Bronchial epithelial cell (primary cell): ENCODE measurements at regions not wholly inside any gene's neighbourhood (a gene's known extent, or its start where the extent isn't known, plus 50 kb on each side); places are given as distances from the start of the nearest gene placed in this dataset.
"Not testable (repeated sequence)": the region's sequence is repeated elsewhere in the genome, so short reads cannot be mapped to it uniquely, and the experiment has no call there.

Source experiments
- DNase-seq: peaks from one replicate; pipeline ENCODE4 v3.0.0-alpha.2; 2010; ENCODE audit warnings: low read depth
- FAIRE-seq: peaks from 2 replicates; lab custom pipeline; 2011; peaks lifted over from hg19 to GRCh38; lab: Jason Lieb, UNC
- H3K27me3 ChIP-seq: 2 replicates; pipeline ENCODE4 v1.5.1; 2011; ENCODE audit warnings: low read length; ENCODE audit not compliant: control insufficient read depth, insufficient read depth
- H3K36me3 ChIP-seq: 2 replicates; pipeline ENCODE4 v1.5.1; 2011; ENCODE audit warnings: low read length; ENCODE audit not compliant: control insufficient read depth, insufficient read depth
- H3K4me3 ChIP-seq: 2 replicates; pipeline ENCODE4 v1.5.1; 2011; ENCODE audit warnings: mild to moderate bottlenecking, low read depth, low read length, control low read depth
- TF ChIP-seq, protein P1 (sequence below): IDR thresholded peaks from 2 replicates; pipeline ENCODE4 v1.5.1; 2011; ENCODE audit warnings: mild to moderate bottlenecking, moderate library complexity, low read length, control low read depth, inconsistent platforms; ENCODE audit not compliant: insufficient read depth, severe bottlenecking

DNA sequence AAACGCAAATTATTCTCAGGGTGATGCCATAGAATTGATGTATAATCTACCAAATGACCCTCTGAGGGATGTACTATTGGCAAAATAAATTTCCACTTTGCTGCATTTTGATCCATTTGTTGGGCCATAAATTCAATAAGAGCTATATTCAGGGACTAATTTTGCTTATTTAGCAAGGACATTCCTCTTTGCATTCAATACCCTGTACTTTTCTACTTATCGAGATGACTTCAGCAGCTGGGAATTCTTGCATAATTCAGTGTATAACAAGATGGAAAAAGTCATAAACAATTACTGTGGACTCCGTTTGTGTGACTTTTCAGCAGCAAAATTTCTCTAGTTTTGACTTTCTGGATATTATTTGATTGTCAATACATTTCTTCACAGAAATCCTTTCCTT, 744.7 kb upstream of the CCDC179 start:
- TF ChIP-seq, protein P1, sequence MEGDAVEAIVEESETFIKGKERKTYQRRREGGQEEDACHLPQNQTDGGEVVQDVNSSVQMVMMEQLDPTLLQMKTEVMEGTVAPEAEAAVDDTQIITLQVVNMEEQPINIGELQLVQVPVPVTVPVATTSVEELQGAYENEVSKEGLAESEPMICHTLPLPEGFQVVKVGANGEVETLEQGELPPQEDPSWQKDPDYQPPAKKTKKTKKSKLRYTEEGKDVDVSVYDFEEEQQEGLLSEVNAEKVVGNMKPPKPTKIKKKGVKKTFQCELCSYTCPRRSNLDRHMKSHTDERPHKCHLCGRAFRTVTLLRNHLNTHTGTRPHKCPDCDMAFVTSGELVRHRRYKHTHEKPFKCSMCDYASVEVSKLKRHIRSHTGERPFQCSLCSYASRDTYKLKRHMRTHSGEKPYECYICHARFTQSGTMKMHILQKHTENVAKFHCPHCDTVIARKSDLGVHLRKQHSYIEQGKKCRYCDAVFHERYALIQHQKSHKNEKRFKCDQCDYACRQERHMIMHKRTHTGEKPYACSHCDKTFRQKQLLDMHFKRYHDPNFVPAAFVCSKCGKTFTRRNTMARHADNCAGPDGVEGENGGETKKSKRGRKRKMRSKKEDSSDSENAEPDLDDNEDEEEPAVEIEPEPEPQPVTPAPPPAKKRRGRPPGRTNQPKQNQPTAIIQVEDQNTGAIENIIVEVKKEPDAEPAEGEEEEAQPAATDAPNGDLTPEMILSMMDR: no peak
- Histone ChIP-seq H3K36me3 (no peaks in the 10 kb centered on the region), H3K27me3 (no peaks in the 10 kb centered on the region), H3K4me3 (no peak overlapping the region)
- no peak for DNase-seq
- FAIRE-seq: no peak

DNA sequence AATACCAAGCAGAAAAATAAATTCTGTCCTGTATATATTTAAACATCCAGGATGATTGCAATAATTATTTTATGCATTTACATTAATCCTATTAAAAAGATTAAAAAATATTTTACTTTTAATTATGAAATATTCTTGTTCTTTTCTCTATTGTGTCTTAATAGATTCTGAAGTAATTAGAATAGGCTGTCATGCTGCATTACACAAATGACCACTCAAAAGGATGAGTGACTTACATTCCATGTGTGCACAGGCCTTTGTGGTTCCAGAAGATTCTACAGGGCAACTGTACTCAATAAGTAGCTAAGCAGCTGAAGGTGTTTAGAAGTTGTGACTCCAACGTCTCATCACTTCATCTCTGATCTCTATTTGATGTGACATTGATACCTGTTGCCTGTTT, 745.9 kb upstream of the CCDC179 start:
- no peaks in the 10 kb centered on the region for H3K27me3 ChIP-seq
- no peak overlapping the region for H3K4me3 ChIP-seq
- no peaks in the 10 kb centered on the region for H3K36me3 ChIP-seq
- TF ChIP-seq, protein P1: no peak
- FAIRE-seq (no peak), DNase-seq (no peak)

DNA sequence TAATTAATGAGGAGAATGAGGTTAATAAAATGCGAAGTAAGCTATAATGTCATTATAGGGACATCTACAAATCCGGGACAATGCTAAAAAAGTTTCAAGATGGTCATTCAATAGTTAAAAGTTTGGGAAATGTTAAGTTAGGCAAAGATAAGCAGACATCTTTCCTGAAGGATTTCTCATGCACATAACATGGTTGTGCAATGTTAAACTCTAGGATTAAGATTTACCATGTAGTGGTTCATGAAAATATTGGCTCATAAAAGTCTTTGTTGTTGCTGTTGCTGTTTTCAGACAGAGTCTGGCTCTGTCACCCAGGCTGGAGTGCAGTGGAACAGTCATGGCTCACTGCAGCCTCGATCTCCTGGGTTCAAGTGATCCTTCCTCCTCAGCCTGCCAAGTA, 751.5 kb upstream of the CCDC179 start:
- no peaks in the 10 kb centered on the region for H3K36me3 ChIP-seq
- no peak overlapping the region for H3K4me3 ChIP-seq
- DNase-seq: no peak
- H3K27me3 ChIP-seq: no peaks in the 10 kb centered on the region
- no peak for FAIRE-seq
- TF ChIP-seq, protein P1: no peak

DNA sequence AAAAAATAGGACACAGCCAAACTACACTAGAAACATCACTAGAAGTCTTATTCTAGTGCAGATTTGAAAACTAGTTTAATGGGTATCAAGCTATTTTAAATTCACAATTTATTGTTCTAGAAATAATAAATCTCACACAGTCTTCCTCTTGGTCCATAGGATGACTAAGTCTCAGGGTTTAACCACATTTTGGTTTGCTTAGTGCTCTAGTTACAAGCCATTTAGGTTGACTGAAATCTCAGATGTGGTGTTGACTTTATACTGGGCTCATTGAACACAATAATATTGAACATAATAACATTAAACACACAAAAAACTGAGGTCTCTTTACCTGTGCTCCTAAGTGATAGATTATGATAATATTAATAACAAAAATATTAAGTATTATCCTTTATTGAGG, 760.3 kb upstream of the CCDC179 start:
- no peak overlapping the region for H3K4me3 ChIP-seq
- H3K36me3 ChIP-seq: no peaks in the 10 kb centered on the region
- FAIRE-seq: no peak
- no peaks in the 10 kb centered on the region for H3K27me3 ChIP-seq
- DNase-seq: no peak
- TF ChIP-seq, protein P1: no peak

DNA sequence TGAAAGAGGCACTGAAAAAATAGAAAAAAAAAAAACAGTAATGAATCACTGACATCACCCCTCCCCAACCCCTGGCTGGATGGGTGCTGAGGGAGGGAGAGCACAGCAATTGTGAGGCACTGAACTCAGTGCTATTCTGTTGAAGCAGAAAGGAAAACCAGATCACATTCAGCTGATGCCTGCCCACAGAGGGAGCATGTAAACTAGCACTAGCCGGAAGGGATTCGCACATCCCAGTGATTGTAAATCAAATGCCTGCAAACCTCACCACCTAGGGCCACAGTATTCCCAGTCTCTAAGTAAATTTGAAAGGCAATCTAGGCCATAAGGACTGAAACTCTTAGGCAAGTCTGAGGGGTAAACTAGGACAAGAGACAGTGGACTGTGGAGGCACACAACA, 772.0 kb upstream of the CCDC179 start:
- DNase-seq (no peak), FAIRE-seq (no peak)
- TF ChIP-seq, protein P1: no peak
- H3K36me3 ChIP-seq: no peaks in the 10 kb centered on the region
- H3K27me3 ChIP-seq: no peaks in the 10 kb centered on the region
- H3K4me3 ChIP-seq: no peak overlapping the region

DNA sequence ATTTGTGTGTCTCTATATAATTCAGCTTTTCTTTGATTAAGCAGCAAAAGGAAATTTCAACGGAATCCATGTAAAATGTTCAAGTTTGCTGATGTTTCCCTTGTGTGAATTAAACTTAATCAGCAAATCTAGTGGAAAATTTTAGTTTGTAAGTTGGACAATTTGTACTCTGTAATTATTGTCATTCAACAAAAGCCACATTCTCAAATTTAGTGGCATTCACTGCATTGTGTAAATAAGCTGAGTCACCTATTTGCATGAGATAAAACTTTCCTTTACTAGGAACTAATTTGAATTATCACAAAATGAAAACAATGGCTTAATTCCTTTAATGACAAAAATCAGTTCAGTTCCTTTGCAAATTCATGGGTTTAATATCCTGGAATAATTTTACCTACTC, 784.2 kb upstream of the CCDC179 start:
- FAIRE-seq (no peak), DNase-seq (no peak)
- Histone ChIP-seq H3K36me3 (no peaks in the 10 kb centered on the region), H3K4me3 (no peak overlapping the region), H3K27me3 (no peaks in the 10 kb centered on the region)
- TF ChIP-seq, protein P1: no peak

DNA sequence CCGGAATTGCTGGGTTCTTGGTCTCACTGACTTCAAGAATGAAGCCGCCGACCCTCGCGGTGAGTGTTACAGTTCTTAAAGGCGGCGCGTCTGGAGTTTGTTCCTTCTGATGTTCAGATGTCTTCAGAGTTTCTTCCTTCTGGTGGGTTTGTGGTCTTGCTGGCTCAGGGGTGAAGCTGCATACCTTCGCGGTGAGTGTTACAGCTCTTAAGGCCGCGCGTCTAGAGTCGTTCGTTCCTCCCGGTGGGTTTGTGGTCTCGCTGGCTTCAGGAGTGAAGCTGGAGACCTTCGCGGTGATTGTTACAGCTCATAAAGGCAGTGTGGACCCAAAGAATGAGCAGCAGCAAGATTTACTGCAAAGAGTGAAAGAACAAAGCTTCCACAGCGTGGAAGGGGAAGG, 792.1 kb upstream of the CCDC179 start:
- DNase-seq, FAIRE-seq, H3K4me3 ChIP-seq, H3K27me3 ChIP-seq, H3K36me3 ChIP-seq: not testable (repeated sequence)
